ENCODE measurements at regions not wholly inside any gene's neighbourhood (a gene's known extent, or its start where the extent isn't known, plus 50 kb on each side); places are given as distances from the start of the nearest gene placed in this dataset.
A peak's percentile ranks its signal among the peaks of the same experiment; 100 is the strongest.

- no peak for TF ChIP-seq YY1 (IDR thresholded peaks at IDR 0.05; ENCODE audit: borderline replicate concordance in 1 of 3, control insufficient read depth in 1 of 3, extremely low read depth in 1 of 3, insufficient read depth in 3 of 3, insufficient read length in 1 of 3, insufficient replicate concordance in 2 of 3, low read depth in 1 of 3, low read length in 2 of 3)
- no peak for TF ChIP-seq PCBP2 (IDR thresholded peaks at IDR 0.05; ENCODE audit: low read depth, low read length, poor library complexity, severe bottlenecking)
- TF ChIP-seq MTA1 (IDR thresholded peaks at IDR 0.05; ENCODE audit: borderline replicate concordance): peak; percentile 69; the same call in 1 of the 2 replicates
- peak in 1 of 2 experiments; percentile 57 for TF ChIP-seq AFF1 (IDR thresholded peaks at IDR 0.05; ENCODE audit: low read depth in 1 of 2, partially characterized antibody in 2 of 2)
These were observed 148.7 kb upstream of the LMO4 start (continued) for GRCh38 chr1:87179851-87180519.
